Calu3 (cell line): ENCODE measurements at regions not wholly inside any gene's neighbourhood (a gene's known extent, or its start where the extent isn't known, plus 50 kb on each side); places are given as distances from the start of the nearest gene placed in this dataset.

Source experiments
- BruUV-seq: library from RNA; stranded (reverse); fragments of 400-500 nt; replicated peaks from 2 replicates; lab custom pipeline; 2021; lab: Mats Ljungman, UMichigan
- CTCF ChIA-PET: fragments of 300-600 bp; sonication (Branson Sonifier 250); formaldehyde crosslinking; loops from one replicate; lab custom pipeline; 2022; ENCODE audit warnings: antibody characterized with exemption; lab: Charles Lee
- DNase-seq: peaks from one replicate; pipeline ENCODE4 v3.0.0; 2022
- H3K27ac Mint-ChIP-seq: one replicate; pipeline ENCODE4 v1.8.0; 2022; ENCODE audit warnings: mixed read lengths; ENCODE audit not compliant: unreplicated experiment
- H3K27me3 Mint-ChIP-seq: one replicate; pipeline ENCODE4 v1.8.0; 2022; ENCODE audit warnings: mixed read lengths; ENCODE audit not compliant: unreplicated experiment
- H3K36me3 Mint-ChIP-seq: one replicate; pipeline ENCODE4 v1.8.0; 2022; ENCODE audit warnings: mild to moderate bottlenecking, moderate library complexity, mixed read lengths; ENCODE audit not compliant: insufficient read depth, unreplicated experiment
- H3K4me1 Mint-ChIP-seq: one replicate; pipeline ENCODE4 v1.8.0; 2022; ENCODE audit warnings: mild to moderate bottlenecking, low read depth, mixed read lengths; ENCODE audit not compliant: unreplicated experiment
- H3K4me3 Mint-ChIP-seq: one replicate; pipeline ENCODE4 v1.8.0; 2022; ENCODE audit warnings: mild to moderate bottlenecking, low read depth, moderate library complexity, mixed read lengths; ENCODE audit not compliant: unreplicated experiment
- H3K9me3 Mint-ChIP-seq: one replicate; pipeline ENCODE4 v1.8.0; 2022; ENCODE audit warnings: low read depth, mixed read lengths; ENCODE audit not compliant: unreplicated experiment
- CTCF ChIP-seq: fragments of 200-600 bp; IDR thresholded peaks from one replicate; pipeline ENCODE4 v1.8.0; 2022; ENCODE audit warnings: antibody characterized with exemption; ENCODE audit not compliant: unreplicated experiment
- intact Hi-C: fragments of 100-400 bp; cut with micrococcal nuclease; formaldehyde crosslinking; loops from one replicate; pipeline ENCODE4 v1.10.0; 2022; ENCODE audit not compliant: unreplicated experiment

GRCh38 chr1:13947658-13948057, 247.7 kb downstream of the PRDM2 start:
- Mint-ChIP-seq H3K27me3 (no peaks in the 10 kb centered on the region), H3K27ac (no peak overlapping the region), H3K36me3 (no peaks in the 10 kb centered on the region), H3K4me3 (no peak overlapping the region), H3K4me1 (no peaks in the 10 kb centered on the region), H3K9me3 (peaks cover 14% of the 10 kb centered on the region)
- intact Hi-C loops = loop anchor here (10.0 kb wide), 1 partner anchor 113 kb away; no protein-coding TSS in a partner anchor
- DNase-seq = no peak
- no TSS peak for BruUV-seq
- TF ChIP-seq CTCF = no peak
- CTCF ChIA-PET = no interaction called here

- H3K27ac Mint-ChIP-seq = no peak overlapping the region
- H3K4me1 Mint-ChIP-seq = no peaks in the 10 kb centered on the region
- no peak for DNase-seq
- H3K27me3 Mint-ChIP-seq = no peaks in the 10 kb centered on the region
- intact Hi-C loops = loop anchor here (10.0 kb wide), 1 partner anchor 114 kb away; no protein-coding TSS in a partner anchor
- H3K4me3 Mint-ChIP-seq = no peak overlapping the region
- CTCF ChIA-PET = no interaction called here
- H3K36me3 Mint-ChIP-seq = no peaks in the 10 kb centered on the region
- BruUV-seq = no TSS peak
- no peak for TF ChIP-seq CTCF
- peaks cover 11% of the 10 kb centered on the region for H3K9me3 Mint-ChIP-seq
These were observed 248.4 kb downstream of the PRDM2 start for GRCh38 chr1:13948396-13948795.

- no peaks in the 10 kb centered on the region for H3K27me3 Mint-ChIP-seq
- no peak for TF ChIP-seq CTCF
- H3K4me3 Mint-ChIP-seq = no peak overlapping the region
- H3K9me3 Mint-ChIP-seq = peaks cover 10% of the 10 kb centered on the region
- CTCF ChIA-PET = no interaction called here
- no peaks in the 10 kb centered on the region for H3K4me1 Mint-ChIP-seq
- DNase-seq = no peak
- intact Hi-C loops = loop anchor here (10.0 kb wide), 1 partner anchor 114 kb away; no protein-coding TSS in a partner anchor
- H3K27ac Mint-ChIP-seq = no peak overlapping the region
- no peaks in the 10 kb centered on the region for H3K36me3 Mint-ChIP-seq
- BruUV-seq = no TSS peak
These were observed 249.0 kb downstream of the PRDM2 start for GRCh38 chr1:13948888-13949391.

GRCh38 chr1:13949546-13949945, 249.6 kb downstream of the PRDM2 start:
- H3K4me3 Mint-ChIP-seq = no peak overlapping the region
- H3K27ac Mint-ChIP-seq = no peak overlapping the region
- intact Hi-C loops = loop anchor here (10.0 kb wide), 1 partner anchor 115 kb away; no protein-coding TSS in a partner anchor
- no peaks in the 10 kb centered on the region for H3K27me3 Mint-ChIP-seq
- CTCF ChIA-PET = no interaction called here
- H3K36me3 Mint-ChIP-seq = no peaks in the 10 kb centered on the region
- no TSS peak for BruUV-seq
- no peak for TF ChIP-seq CTCF
- no peaks in the 10 kb centered on the region for H3K4me1 Mint-ChIP-seq
- DNase-seq = no peak
- peaks cover 9% of the 10 kb centered on the region for H3K9me3 Mint-ChIP-seq
